ENCODE measurements at regions not wholly inside any gene's neighbourhood (a gene's known extent, or its start where the extent isn't known, plus 50 kb on each side); places are given as distances from the start of the nearest gene placed in this dataset.

DNA sequence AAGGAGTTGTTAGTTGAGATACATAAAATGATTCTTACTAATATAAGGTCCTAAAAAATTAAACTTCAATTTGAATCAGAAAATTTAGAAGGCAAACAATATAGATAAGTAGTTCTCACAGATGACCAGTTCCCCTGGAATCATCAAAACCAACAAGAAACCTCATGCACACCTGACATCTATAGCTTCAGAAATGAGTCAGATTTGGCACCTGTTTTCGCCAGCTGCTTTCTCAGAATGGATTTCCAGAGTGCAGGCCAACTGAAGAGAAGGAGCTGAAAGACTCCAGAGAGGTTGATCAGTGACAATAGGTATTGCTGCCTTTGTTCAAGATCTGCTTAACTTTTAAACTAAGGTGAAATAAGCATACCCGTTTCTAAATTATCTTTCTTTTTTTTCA, 192.4 kb downstream of the RDH14 start:
- no peak for DNase-seq
- H3K4me1 ChIP-seq (ENCODE audit: insufficient read depth, low read length), result no peaks in the 10 kb centered on the region
- no peaks in the 10 kb centered on the region for H3K9me3 ChIP-seq (ENCODE audit: control insufficient read depth in 1 of 2, low read length in 2 of 2)
- ChIA-PET CTCF (ENCODE audit: partially characterized antibody) (interaction anchor here (1.0 to 1.2 kb wide), 2 partner anchors 11 to 17 kb away, joined by 3 to 4 read pairs; no protein-coding TSS in a partner anchor), POLR2A (ENCODE audit: partially characterized antibody) (no interaction called here)
- Mint-ChIP-seq H3K27ac (no peak overlapping the region), H3K4me3 (no peak overlapping the region), H3K27me3 (peaks cover 15 to 21% of the 10 kb centered on the region in 2 donors), H3K4me1 (no peaks in the 10 kb centered on the region), H3K9me3 (no peaks in the 10 kb centered on the region), H3K36me3 (no peaks in the 10 kb centered on the region)
- intact Hi-C loops (cut with micrococcal nuclease), result no loop called here
- no peak overlapping the region for H3K27ac ChIP-seq (ENCODE audit: low read depth, low read length)
- H3K27me3 ChIP-seq (ENCODE audit: insufficient read depth, low read length), result no peaks in the 10 kb centered on the region
- H3K36me3 ChIP-seq (ENCODE audit: insufficient read depth, low read length), result no peaks in the 10 kb centered on the region
- no peak overlapping the region for H3K4me3 ChIP-seq (ENCODE audit: low read length in 2 of 2)

DNA sequence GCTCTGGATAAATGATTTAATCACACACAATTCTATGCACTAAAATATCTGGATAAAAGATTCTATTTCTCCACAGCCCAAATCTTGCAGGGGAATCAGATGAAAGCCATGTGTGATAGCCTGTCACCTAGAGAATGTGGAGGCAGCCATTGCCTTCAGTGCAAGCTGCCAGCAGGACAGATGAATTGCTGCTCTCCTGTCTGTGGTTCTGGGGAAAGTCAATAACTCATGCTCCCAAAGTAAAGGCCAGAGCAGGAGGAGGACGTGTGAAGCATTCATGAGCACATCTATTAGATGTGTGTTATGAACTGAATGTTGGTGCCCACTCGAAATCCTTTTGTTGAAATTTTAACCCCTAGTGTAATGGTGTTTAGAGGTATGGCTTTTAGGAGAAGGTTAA, 195.1 kb downstream of the RDH14 start:
- H3K27me3 ChIP-seq (ENCODE audit: insufficient read depth, low read length), result no peaks in the 10 kb centered on the region
- Mint-ChIP-seq H3K4me3 (no peak overlapping the region), H3K4me1 (no peaks in the 10 kb centered on the region), H3K9me3 (no peaks in the 10 kb centered on the region), H3K27ac (no peak overlapping the region), H3K27me3 (peaks cover 12 to 16% of the 10 kb centered on the region in 2 donors), H3K36me3 (no peaks in the 10 kb centered on the region)
- H3K36me3 ChIP-seq (ENCODE audit: insufficient read depth, low read length), result no peaks in the 10 kb centered on the region
- ChIA-PET POLR2A (ENCODE audit: partially characterized antibody) (no interaction called here), CTCF (ENCODE audit: partially characterized antibody) (no interaction called here)
- DNase-seq, result no peak
- H3K9me3 ChIP-seq (ENCODE audit: control insufficient read depth in 1 of 2, low read length in 2 of 2), result no peaks in the 10 kb centered on the region
- intact Hi-C loops (cut with micrococcal nuclease), result no loop called here
- no peaks in the 10 kb centered on the region for H3K4me1 ChIP-seq (ENCODE audit: insufficient read depth, low read length)
- H3K27ac ChIP-seq (ENCODE audit: low read depth, low read length), result no peak overlapping the region
- H3K4me3 ChIP-seq (ENCODE audit: low read length in 2 of 2), result no peak overlapping the region

DNA sequence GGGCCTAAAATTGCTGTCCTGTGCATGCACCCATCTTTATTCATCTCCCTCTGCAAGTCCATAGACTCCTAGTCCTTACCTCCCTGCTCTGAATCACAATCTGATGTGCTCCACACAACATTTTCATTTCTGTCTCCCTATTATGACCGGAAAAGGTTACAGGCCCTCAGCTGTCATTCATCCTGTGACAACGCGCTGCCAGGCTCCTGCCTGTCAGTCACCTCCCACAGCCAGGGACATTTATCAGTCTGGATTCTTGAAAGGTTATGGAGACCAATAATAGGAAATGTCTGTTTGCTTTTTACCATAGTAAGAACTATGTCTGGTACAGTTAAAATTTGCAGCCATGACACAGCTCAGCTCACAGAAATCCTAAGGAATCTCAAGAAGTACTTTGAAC, 197.1 kb downstream of the RDH14 start:
- peaks cover 2 to 9% of the 10 kb centered on the region in 2 donors for H3K27me3 Mint-ChIP-seq
- no peak for DNase-seq

DNA sequence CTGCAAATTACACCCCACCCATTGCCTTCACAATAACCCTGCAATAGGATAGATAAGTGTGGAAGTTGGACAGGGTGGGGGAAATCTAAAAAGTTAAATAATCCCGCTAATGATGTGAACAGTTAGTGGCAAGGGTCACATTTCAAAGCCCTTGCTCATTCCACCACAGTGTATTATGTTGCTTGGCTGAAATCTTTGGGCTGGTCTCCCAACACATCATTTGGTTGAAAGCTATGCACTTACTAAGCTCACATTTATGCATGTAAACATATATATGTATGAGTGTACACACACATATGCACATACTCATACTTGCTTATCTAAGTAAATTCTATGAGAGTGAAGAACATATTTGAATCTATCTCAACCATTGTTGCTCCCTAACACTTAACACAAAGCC, 197.8 kb downstream of the RDH14 start:
- intact Hi-C loops (cut with micrococcal nuclease), result no loop called here
- Histone ChIP-seq H3K27ac (ENCODE audit: low read depth, low read length) (no peak overlapping the region), H3K4me1 (ENCODE audit: insufficient read depth, low read length) (no peaks in the 10 kb centered on the region), H3K4me3 (ENCODE audit: low read length in 2 of 2) (no peak overlapping the region), H3K27me3 (ENCODE audit: insufficient read depth, low read length) (no peaks in the 10 kb centered on the region), H3K36me3 (ENCODE audit: insufficient read depth, low read length) (no peaks in the 10 kb centered on the region), H3K9me3 (ENCODE audit: control insufficient read depth in 1 of 2, low read length in 2 of 2) (no peaks in the 10 kb centered on the region)
- H3K4me3 Mint-ChIP-seq, result no peak overlapping the region
- CTCF ChIA-PET (ENCODE audit: partially characterized antibody), result no interaction called here
- peaks cover 5 to 8% of the 10 kb centered on the region in 2 donors for H3K27me3 Mint-ChIP-seq
- H3K36me3 Mint-ChIP-seq, result no peaks in the 10 kb centered on the region
- no peak overlapping the region for H3K27ac Mint-ChIP-seq
- H3K9me3 Mint-ChIP-seq, result no peaks in the 10 kb centered on the region
- DNase-seq, result no peak
- POLR2A ChIA-PET (ENCODE audit: partially characterized antibody), result no interaction called here
- H3K4me1 Mint-ChIP-seq, result no peaks in the 10 kb centered on the region

More for the DNA sequence above, 197.1 kb downstream of the RDH14 start:
- Mint-ChIP-seq H3K4me1 (no peaks in the 10 kb centered on the region), H3K4me3 (no peak overlapping the region), H3K36me3 (no peaks in the 10 kb centered on the region), H3K27ac (no peak overlapping the region), H3K9me3 (no peaks in the 10 kb centered on the region)
- CTCF ChIA-PET (ENCODE audit: partially characterized antibody), result interaction anchor here (1.5 kb wide), 1 partner anchor 14 kb away, joined by 7 read pairs; no protein-coding TSS in a partner anchor
- no peaks in the 10 kb centered on the region for H3K27me3 ChIP-seq (ENCODE audit: insufficient read depth, low read length)
- no peaks in the 10 kb centered on the region for H3K9me3 ChIP-seq (ENCODE audit: control insufficient read depth in 1 of 2, low read length in 2 of 2)
- POLR2A ChIA-PET (ENCODE audit: partially characterized antibody), result no interaction called here
- no peaks in the 10 kb centered on the region for H3K4me1 ChIP-seq (ENCODE audit: insufficient read depth, low read length)
- H3K4me3 ChIP-seq (ENCODE audit: low read length in 2 of 2), result no peak overlapping the region
- no peak overlapping the region for H3K27ac ChIP-seq (ENCODE audit: low read depth, low read length)
- intact Hi-C loops (cut with micrococcal nuclease), result no loop called here
- no peaks in the 10 kb centered on the region for H3K36me3 ChIP-seq (ENCODE audit: insufficient read depth, low read length)

DNA sequence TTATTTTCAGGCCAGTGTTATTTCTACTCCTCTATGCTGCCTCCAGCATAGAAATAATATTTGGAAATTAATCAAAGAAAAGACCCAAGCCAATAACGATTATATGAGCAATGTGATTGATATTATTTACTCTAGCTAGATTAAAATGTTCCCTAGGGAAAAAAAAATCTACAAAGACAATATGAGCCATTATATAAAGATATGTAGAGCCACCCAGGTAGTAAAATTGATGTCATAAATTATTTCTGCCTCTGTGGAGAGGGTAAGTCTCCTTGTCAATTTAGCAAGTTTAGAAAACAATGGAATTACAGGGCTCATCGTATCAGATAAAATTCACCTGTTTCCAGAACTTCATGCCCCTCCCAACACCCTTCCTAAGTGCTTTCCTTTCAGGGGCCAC, 202.9 kb downstream of the RDH14 start:
- H3K4me3 Mint-ChIP-seq, result no peak overlapping the region
- DNase-seq, result no peak
- ChIA-PET CTCF (ENCODE audit: partially characterized antibody) (no interaction called here), POLR2A (ENCODE audit: partially characterized antibody) (no interaction called here)
- H3K27me3 Mint-ChIP-seq, result peaks cover 3 to 5% of the 10 kb centered on the region in 2 donors
- H3K36me3 Mint-ChIP-seq, result no peaks in the 10 kb centered on the region
- H3K4me1 ChIP-seq (ENCODE audit: insufficient read depth, low read length), result no peaks in the 10 kb centered on the region
- no peaks in the 10 kb centered on the region for H3K9me3 ChIP-seq (ENCODE audit: control insufficient read depth in 1 of 2, low read length in 2 of 2)
- H3K9me3 Mint-ChIP-seq, result no peaks in the 10 kb centered on the region
- no peak overlapping the region for H3K27ac ChIP-seq (ENCODE audit: low read depth, low read length)
- no peaks in the 10 kb centered on the region for H3K27me3 ChIP-seq (ENCODE audit: insufficient read depth, low read length)
- no peak overlapping the region for H3K27ac Mint-ChIP-seq
- H3K4me3 ChIP-seq (ENCODE audit: low read length in 2 of 2), result no peak overlapping the region
- no peaks in the 10 kb centered on the region for H3K4me1 Mint-ChIP-seq
- H3K36me3 ChIP-seq (ENCODE audit: insufficient read depth, low read length), result no peaks in the 10 kb centered on the region
- intact Hi-C loops (cut with micrococcal nuclease), result no loop called here

DNA sequence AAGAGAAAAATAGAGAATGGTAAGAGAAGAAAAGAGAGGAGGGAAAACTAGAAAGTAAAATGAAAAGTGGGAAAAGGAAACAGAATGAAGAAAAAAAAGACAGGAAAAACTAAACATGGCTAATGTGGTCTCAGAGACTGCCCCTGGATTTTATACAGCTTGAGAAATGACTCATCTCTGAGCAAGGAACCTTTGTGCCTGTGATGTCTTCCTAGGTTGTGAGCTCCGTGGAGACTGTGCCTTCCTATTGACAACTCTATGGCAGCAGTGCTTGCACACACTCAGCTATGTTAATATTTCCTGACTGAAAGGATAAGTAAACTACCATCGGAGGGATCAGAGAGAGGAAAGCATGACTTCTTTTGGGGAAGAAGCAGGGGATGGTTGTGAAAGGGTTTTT, 203.8 kb downstream of the RDH14 start:
- Histone ChIP-seq H3K4me1 (ENCODE audit: insufficient read depth, low read length) (no peaks in the 10 kb centered on the region), H3K36me3 (ENCODE audit: insufficient read depth, low read length) (no peaks in the 10 kb centered on the region), H3K27ac (ENCODE audit: low read depth, low read length) (no peak overlapping the region), H3K4me3 (ENCODE audit: low read length in 2 of 2) (no peak overlapping the region), H3K27me3 (ENCODE audit: insufficient read depth, low read length) (no peaks in the 10 kb centered on the region), H3K9me3 (ENCODE audit: control insufficient read depth in 1 of 2, low read length in 2 of 2) (no peaks in the 10 kb centered on the region)
- ChIA-PET POLR2A (ENCODE audit: partially characterized antibody) (no interaction called here), CTCF (ENCODE audit: partially characterized antibody) (no interaction called here)
- no peak for DNase-seq
- H3K27me3 Mint-ChIP-seq, result peaks cover 0 to 4% of the 10 kb centered on the region in 2 donors
- no peaks in the 10 kb centered on the region for H3K36me3 Mint-ChIP-seq
- H3K4me3 Mint-ChIP-seq, result no peak overlapping the region
- H3K4me1 Mint-ChIP-seq, result no peaks in the 10 kb centered on the region
- no peaks in the 10 kb centered on the region for H3K9me3 Mint-ChIP-seq
- H3K27ac Mint-ChIP-seq, result no peak overlapping the region
- intact Hi-C loops (cut with micrococcal nuclease), result no loop called here

DNA sequence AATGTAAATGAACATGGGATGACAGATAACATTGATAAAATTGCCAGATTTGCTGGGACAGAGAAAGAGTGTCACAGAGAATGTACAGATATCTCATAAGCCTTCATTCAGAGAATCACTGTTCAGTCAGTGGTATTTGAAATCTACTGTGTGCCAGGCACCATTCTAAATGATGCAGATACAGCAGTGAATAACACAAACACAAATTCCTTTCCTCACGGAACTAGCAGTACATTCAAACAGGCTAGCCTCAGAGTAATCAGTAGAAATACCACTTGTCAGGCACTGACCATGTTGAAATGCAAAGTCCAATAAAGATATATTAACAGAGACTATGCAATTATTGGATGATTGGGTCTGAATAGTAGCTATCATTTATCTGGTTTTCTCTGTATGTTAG, 211.0 kb downstream of the RDH14 start:
- CTCF ChIA-PET (ENCODE audit: partially characterized antibody), result interaction anchor here (1.7 kb wide), 1 partner anchor 28 kb away, joined by 4 read pairs; no protein-coding TSS in a partner anchor
- Mint-ChIP-seq H3K4me3 (no peak overlapping the region), H3K27me3 (peaks cover 0 to 10% of the 10 kb centered on the region in 2 donors), H3K27ac (no peak overlapping the region), H3K9me3 (peaks cover 0 to 3% (median 0%) of the 10 kb centered on the region in 8 donors), H3K4me1 (no peaks in the 10 kb centered on the region), H3K36me3 (no peaks in the 10 kb centered on the region)
- Histone ChIP-seq H3K27ac (ENCODE audit: low read depth, low read length) (no peak overlapping the region), H3K36me3 (ENCODE audit: insufficient read depth, low read length) (no peaks in the 10 kb centered on the region), H3K4me3 (ENCODE audit: low read length in 2 of 2) (no peak overlapping the region), H3K9me3 (ENCODE audit: control insufficient read depth in 1 of 2, low read length in 2 of 2) (no peaks in the 10 kb centered on the region), H3K27me3 (ENCODE audit: insufficient read depth, low read length) (no peaks in the 10 kb centered on the region), H3K4me1 (ENCODE audit: insufficient read depth, low read length) (no peaks in the 10 kb centered on the region)
- intact Hi-C loops (cut with micrococcal nuclease), result no loop called here
- no peak for DNase-seq
- POLR2A ChIA-PET (ENCODE audit: partially characterized antibody), result no interaction called here

DNA sequence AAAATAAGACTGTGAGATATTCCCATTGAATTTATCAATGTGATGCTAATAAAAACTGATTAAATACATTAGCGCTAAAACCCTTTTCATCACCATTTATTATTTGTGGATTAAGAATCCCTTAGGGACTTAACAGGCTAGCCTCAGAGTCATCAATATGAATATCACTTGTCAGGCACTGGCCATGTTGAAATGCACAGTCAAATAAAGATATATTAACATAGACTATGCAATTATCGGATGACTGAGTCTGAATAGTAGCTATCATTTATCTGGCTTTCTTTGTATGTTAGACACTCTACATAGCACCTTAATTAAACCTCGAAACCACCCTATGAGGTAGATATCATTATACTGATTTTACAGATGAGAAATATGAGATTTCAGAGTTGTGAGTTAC, 213.6 kb downstream of the RDH14 start:
- H3K27me3 Mint-ChIP-seq, result peaks cover 0 to 10% of the 10 kb centered on the region in 2 donors
- CTCF ChIA-PET (ENCODE audit: partially characterized antibody), result no interaction called here
- intact Hi-C loops (cut with micrococcal nuclease), result no loop called here
- H3K27ac ChIP-seq (ENCODE audit: low read depth, low read length), result no peak overlapping the region
- peaks cover 0 to 3% (median 0%) of the 10 kb centered on the region in 8 donors for H3K9me3 Mint-ChIP-seq
- no peaks in the 10 kb centered on the region for H3K9me3 ChIP-seq (ENCODE audit: control insufficient read depth in 1 of 2, low read length in 2 of 2)
- no peak overlapping the region for H3K4me3 Mint-ChIP-seq
- no peaks in the 10 kb centered on the region for H3K36me3 Mint-ChIP-seq
- no peak overlapping the region for H3K27ac Mint-ChIP-seq
- no peak overlapping the region for H3K4me3 ChIP-seq (ENCODE audit: low read length in 2 of 2)
- H3K27me3 ChIP-seq (ENCODE audit: insufficient read depth, low read length), result no peaks in the 10 kb centered on the region
- H3K36me3 ChIP-seq (ENCODE audit: insufficient read depth, low read length), result no peaks in the 10 kb centered on the region
- no peaks in the 10 kb centered on the region for H3K4me1 Mint-ChIP-seq
- H3K4me1 ChIP-seq (ENCODE audit: insufficient read depth, low read length), result no peaks in the 10 kb centered on the region
- no peak for DNase-seq
- POLR2A ChIA-PET (ENCODE audit: partially characterized antibody), result no interaction called here
